Heart right ventricle (tissue), 16 donors: ENCODE measurements at regions not wholly inside any gene's neighbourhood (a gene's known extent, or its start where the extent isn't known, plus 50 kb on each side); places are given as distances from the start of the nearest gene placed in this dataset.
"Not testable (repeated sequence)": the region's sequence is repeated elsewhere in the genome, so short reads cannot be mapped to it uniquely, and the experiment has no call there.

ENCODE experiments used
- ATAC-seq, 8 donors: fragments of 200-7000 bp; cut with Tn5 transposase; one replicate each; pipeline ENCODE4 v1.9.1; 2020; ENCODE audit warnings: mild to moderate bottlenecking in 8 of 8, moderate library complexity in 8 of 8, moderate number of reproducible peaks in 1 of 8
- DNase-seq, 2 donors: peaks; one replicate each; pipeline ENCODE4 v3.0.0-alpha.2; 2020
- H3K27ac ChIP-seq, 10 donors: fragments of 200-600 bp; sonication (generic) in 2 of 10; one replicate each; pipeline versions ENCODE4 v1.5.0 to v1.8.0; 2020 to 2022; ENCODE audit warnings: mild to moderate bottlenecking in 3 of 10
- H3K27me3 ChIP-seq, 7 donors: fragments of 200-600 bp; one replicate each; pipeline ENCODE4 v1.8.0; 2021 to 2022; ENCODE audit warnings: mild to moderate bottlenecking in 2 of 7
- H3K36me3 ChIP-seq, 9 donors: fragments of 200-600 bp; sonication (generic) in 1 of 9; one replicate each; pipeline versions ENCODE4 v1.5.0 to v1.8.0; 2020 to 2022; ENCODE audit warnings: mild to moderate bottlenecking in 2 of 9
- H3K4me1 ChIP-seq, 9 donors: fragments of 200-600 bp; sonication (generic) in 1 of 9; one replicate each; pipeline versions ENCODE4 v1.5.0 to v1.8.0; 2020 to 2022; ENCODE audit warnings: mild to moderate bottlenecking in 4 of 9
- H3K4me3 ChIP-seq, 10 donors: fragments of 200-600 bp; sonication (generic) in 2 of 10; one replicate each; pipeline versions ENCODE4 v1.5.0 to v1.8.0; 2020 to 2022; ENCODE audit warnings: mild to moderate bottlenecking in 7 of 10, moderate library complexity in 2 of 10
- H3K9me3 ChIP-seq, 11 donors: fragments of 200-600 bp in 10 of 11; sonication (generic) in 2 of 11; one replicate each; pipeline versions ENCODE4 v1.5.0 to v1.8.0; 2013 to 2022; ENCODE audit warnings: mild to moderate bottlenecking in 2 of 11, control low read depth in 1 of 11, moderate library complexity in 1 of 11
- CTCF ChIP-seq, 9 donors: fragments of 200-600 bp; sonication (generic) in 2 of 9; IDR thresholded peaks; one replicate each; pipeline versions ENCODE4 v1.5.0 to v1.8.0; 2021 to 2022; ENCODE audit warnings: antibody characterized with exemption in 9 of 9, mild to moderate bottlenecking in 5 of 9, moderate library complexity in 1 of 9
- WGBS, 2 donors: extraction: QIAGEN DNeasy Blood & Tissue Kit; methylation state at CpG; one replicate each; pipeline ENCODE4 v1.1.7; 2013; ENCODE audit warnings: inconsistent platforms in 1 of 2; 5-methylcytosine and 5-hydroxymethylcytosine counted together
- intact Hi-C, 10 donors: fragments of 100-400 bp; cut with DNase I; formaldehyde crosslinking; loops; one replicate each; pipeline versions ENCODE4 v1.11.1 to v1.14.2; 2022
- donor health status: Arrhythmogenic right ventricular cardiomyopathy.
- donor health status: ischemic (EF 13 %, LVEDD 7.1; RV severe dilation, severe dysfunction).
- donor health status: healthy with polysubstance abuse.
- donor health status: DM: no; HTN: yes; CAD: no.
- donor health status: DM: no; HTN: no; CAD: no.
- donor health status: ischemic (EF 25% LVEDD 6.9; RV normal size, moderate dysfunction).
- donor health status: ischemic (EF 25% LVEDD 5.7; RV mildly dilated, moderate dysfunction).
- donor health status: healthy.
- donor health status: DM: yes; HTN: yes; CAD: no.
- donor health status: Ischemic cardiomyopathy.
- donor health status: ischemic (EF 35%, LVEDD 5.7; RV mildly dilated, moderate dysfunction).
- donor health status: nonischemic (EF 11% LVEDD 7.7; RV severe dilation, severe dysfunction).
- donor health status: DM: yes; HTN: yes; CAD: no.
- donor health status: PGD.
- donor health status: ischemic (EF 29% LVEDD 5.4; RV normal size, mild dysfunction).
- donor health status: nonischemic (EF 23%, LVEDD 6.1; RV moderate dilation, normal function).

- Histone ChIP-seq H3K36me3 (no peaks in the 10 kb centered on the region), H3K4me3 (no peak overlapping the region), H3K9me3 (no peaks in the 10 kb centered on the region), H3K27me3 (no peaks in the 10 kb centered on the region), H3K4me1 (peaks cover 0 to 9% (median 0%) of the 10 kb centered on the region in 9 donors), H3K27ac (no peak overlapping the region)
- 78 to 81% methylated on average over 4 of the region's 4 CpGs for WGBS, 2 donors
- DNase-seq, result no peak
- TF ChIP-seq CTCF (IDR thresholded peaks at IDR 0.05), result no peak
- ATAC-seq, result no peak
- intact Hi-C loops, result no loop called here
Observed at GRCh38 chr3:40899286-40899712, 300.0 kb upstream of the CTNNB1 start.

- H3K27me3 ChIP-seq, result no peaks in the 10 kb centered on the region
- H3K27ac ChIP-seq, result no peak overlapping the region
- intact Hi-C loops, result no loop called here
- H3K4me3 ChIP-seq, result no peak overlapping the region
- DNase-seq (no peak), ATAC-seq (no peak)
- no peaks in the 10 kb centered on the region for H3K36me3 ChIP-seq
- WGBS, 2 donors, result 67 to 83% methylated on average over 3 of the region's 3 CpGs
- no peak for TF ChIP-seq CTCF (IDR thresholded peaks at IDR 0.05)
- H3K4me1 ChIP-seq, result peaks cover 0 to 9% (median 0%) of the 10 kb centered on the region in 9 donors
- no peaks in the 10 kb centered on the region for H3K9me3 ChIP-seq
Observed at GRCh38 chr3:40901298-40901697, 298.0 kb upstream of the CTNNB1 start.

GRCh38 chr3:40901796-40902195 lies 297.5 kb upstream of the CTNNB1 start:
- Histone ChIP-seq H3K36me3 (no peaks in the 10 kb centered on the region), H3K27me3 (no peaks in the 10 kb centered on the region), H3K4me3 (no peak overlapping the region), H3K27ac (no peak overlapping the region), H3K4me1 (peaks cover 0 to 6% (median 0%) of the 10 kb centered on the region in 9 donors), H3K9me3 (no peaks in the 10 kb centered on the region)
- DNase-seq (no peak), ATAC-seq (no peak)
- intact Hi-C loops, result no loop called here
- TF ChIP-seq CTCF (IDR thresholded peaks at IDR 0.05), result no peak

GRCh38 chr3:40907907-40908465 lies 291.3 kb upstream of the CTNNB1 start:
- H3K9me3 ChIP-seq, H3K27me3 ChIP-seq, intact Hi-C loops, DNase-seq, H3K4me1 ChIP-seq, H3K36me3 ChIP-seq, ATAC-seq: not testable (repeated sequence)
- Histone ChIP-seq H3K27ac (peak overlapping the region in 1 of 10 donors; percentile 43), H3K4me3 (peak overlapping the region in 4 of 10 donors; percentile 5 to 45 (median 20))
- WGBS, 2 donors, result 59 to 62% methylated on average over 26 of the region's 26 CpGs

- intact Hi-C loops, result no loop called here
- Histone ChIP-seq H3K4me3 (peak overlapping the region in 1 of 10 donors; percentile 45), H3K27me3 (no peaks in the 10 kb centered on the region), H3K36me3 (no peaks in the 10 kb centered on the region), H3K27ac (no peak overlapping the region), H3K9me3 (no peaks in the 10 kb centered on the region), H3K4me1 (no peaks in the 10 kb centered on the region)
- DNase-seq (no peak), ATAC-seq (no peak)
- WGBS, 2 donors, result 93 to 97% methylated on average over 3 of the region's 3 CpGs
- TF ChIP-seq CTCF (IDR thresholded peaks at IDR 0.05), result no peak
Observed at GRCh38 chr3:40908612-40909011, 290.7 kb upstream of the CTNNB1 start.
